Right lung (tissue), 2 donors: ENCODE measurements at regions not wholly inside any gene's neighbourhood (a gene's known extent, or its start where the extent isn't known, plus 50 kb on each side); places are given as distances from the start of the nearest gene placed in this dataset.

Experiments used
- DNase-seq, 2 donors: peaks; one replicate each; pipeline ENCODE4 v3.0.0-alpha.2; 2013

DNA sequence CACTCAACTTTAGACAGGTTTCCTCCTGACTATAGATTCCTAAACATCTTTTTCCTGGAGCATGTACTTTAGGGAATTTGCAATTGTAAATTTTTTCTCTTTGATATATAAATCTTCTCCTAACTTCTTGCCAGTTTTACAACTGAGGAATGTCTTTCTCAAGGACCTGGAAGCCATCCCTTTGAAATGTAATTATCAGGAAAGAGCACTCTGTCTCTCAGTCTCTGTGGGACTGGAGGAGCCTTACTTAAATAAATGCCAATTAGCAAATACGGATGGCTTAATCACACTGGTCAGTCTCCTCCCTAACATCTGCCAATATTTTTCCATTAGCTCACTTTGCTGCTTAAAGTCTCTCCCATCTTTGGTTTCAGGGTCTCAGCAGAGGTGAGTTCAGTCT is 344.3 kb upstream of the ARRDC3 start:
- no peak for DNase-seq

DNA sequence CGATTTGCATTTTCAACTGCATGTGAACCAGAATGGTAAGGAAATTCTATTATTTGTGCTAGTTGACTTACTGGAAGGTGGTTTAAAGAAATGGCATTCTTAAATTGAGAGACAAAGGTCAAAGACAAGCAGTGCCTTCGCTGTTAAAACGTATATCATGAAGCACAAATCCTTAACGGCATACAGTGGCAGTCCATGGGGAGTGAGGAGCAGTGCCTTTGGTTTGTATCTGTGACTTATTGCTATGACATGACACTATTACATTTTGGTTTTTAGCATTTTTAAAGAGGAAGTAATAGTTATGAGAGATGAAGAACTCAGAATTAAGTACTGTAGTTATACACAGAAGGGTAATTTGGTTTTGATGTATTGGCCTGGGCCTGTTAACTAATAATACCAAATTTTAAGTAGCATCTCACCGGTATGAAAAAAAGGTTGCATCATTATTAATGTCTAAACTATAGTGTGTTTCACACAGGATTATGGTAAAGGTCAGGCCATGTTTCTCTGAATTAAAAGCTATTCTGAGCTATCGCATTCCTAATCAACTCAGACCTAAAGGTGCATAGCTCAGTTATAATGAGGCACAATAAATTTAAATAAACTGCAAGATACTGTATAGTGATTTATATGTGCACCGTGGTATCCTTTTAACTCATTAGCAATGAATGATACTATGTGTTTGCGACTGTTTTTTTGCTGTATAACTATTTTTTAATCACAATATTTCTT is 339.8 kb upstream of the ARRDC3 start:
- no peak for DNase-seq

DNA sequence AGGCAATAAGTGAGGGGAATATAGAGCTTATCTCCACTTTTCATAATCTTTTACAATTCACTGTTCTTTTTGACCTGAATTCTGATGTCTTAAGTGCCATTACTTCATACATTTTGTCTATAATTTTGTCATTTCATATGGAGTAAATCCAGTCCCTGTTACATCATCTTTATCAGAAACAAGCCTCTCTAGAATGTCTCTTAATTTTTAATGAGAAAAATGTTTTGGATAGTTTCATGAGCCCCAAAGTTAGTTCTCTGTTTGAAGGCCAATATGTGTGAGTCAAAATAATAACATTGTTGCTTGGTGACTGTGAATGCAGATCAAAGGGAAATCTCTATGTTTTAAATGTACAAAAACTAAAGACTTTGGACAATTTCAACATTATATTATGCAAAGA is 329.6 kb upstream of the ARRDC3 start:
- DNase-seq, result peak in 1 of 2 donors; percentile 4

DNA sequence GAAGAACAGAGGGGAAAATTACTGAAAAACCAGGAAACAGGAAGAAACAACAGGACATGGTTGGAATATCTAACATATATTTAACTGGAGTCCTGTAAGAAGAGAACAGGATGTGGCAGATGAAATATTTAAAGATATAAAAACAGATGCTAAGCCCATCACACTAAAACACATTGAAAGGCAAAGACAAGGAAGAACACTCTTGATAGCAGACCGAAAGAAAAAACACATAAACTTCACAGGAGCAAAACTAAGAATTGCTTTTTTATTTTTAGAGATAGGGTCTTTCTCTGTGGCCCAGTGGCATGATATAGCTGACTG is 324.4 kb upstream of the ARRDC3 start:
- DNase-seq, result no peak

GRCh38 chr5:91706785-91707520 is 323.8 kb upstream of the ARRDC3 start:
- DNase-seq, result no peak

DNA sequence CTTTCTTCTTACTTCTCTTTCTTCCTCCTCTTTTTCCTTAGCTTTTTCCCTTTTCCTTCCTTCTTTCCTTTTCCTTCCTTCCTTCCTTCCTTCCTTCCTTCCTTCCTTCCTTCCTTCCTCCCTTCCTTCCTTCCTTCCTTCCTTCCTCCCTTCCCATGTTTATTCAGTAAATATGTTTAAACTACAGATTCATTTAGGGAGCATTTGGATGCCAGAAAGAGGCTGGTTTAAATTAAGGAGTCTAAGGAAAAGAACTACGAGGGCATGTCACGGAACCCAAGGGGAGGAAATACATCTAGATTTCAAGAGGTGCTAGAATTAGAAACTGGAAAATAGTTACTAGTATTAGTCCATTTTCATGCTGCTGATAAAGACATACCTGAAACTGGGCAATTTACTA is 320.0 kb upstream of the ARRDC3 start:
- no peak for DNase-seq

- DNase-seq, result no peak
Observed at GRCh38 chr5:91699429-91699828, 316.3 kb upstream of the ARRDC3 start.

- DNase-seq, result no peak
Observed at GRCh38 chr5:91691592-91691991, 308.5 kb upstream of the ARRDC3 start.

GRCh38 chr5:91690921-91691320 is 307.8 kb upstream of the ARRDC3 start:
- DNase-seq, result no peak

GRCh38 chr5:91687430-91687829 is 304.3 kb upstream of the ARRDC3 start:
- no peak for DNase-seq

DNA sequence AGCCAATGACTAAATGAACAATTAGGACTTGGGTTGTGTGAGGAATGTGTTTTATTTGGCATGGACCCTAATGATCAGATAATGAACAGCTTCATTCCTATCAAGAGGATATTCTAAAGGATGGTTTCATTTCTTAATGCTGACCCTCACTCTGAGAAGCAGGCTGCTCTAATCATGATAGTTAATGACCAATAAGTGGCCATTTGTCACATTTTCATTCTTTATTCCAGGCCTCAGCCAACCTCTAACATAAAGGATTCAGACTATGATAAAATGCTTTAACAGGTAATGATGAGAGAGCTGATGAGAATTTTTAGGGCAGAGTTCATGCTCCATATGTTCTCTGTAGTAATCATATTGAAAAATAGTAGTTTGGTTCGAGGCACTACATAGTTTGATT is 301.5 kb upstream of the ARRDC3 start:
- DNase-seq, result no peak

GRCh38 chr5:91670563-91670962 is 287.4 kb upstream of the ARRDC3 start:
- no peak for DNase-seq

GRCh38 chr5:91670122-91670521 is 287.0 kb upstream of the ARRDC3 start:
- no peak for DNase-seq

GRCh38 chr5:91668261-91668660 is 285.1 kb upstream of the ARRDC3 start:
- no peak for DNase-seq

DNA sequence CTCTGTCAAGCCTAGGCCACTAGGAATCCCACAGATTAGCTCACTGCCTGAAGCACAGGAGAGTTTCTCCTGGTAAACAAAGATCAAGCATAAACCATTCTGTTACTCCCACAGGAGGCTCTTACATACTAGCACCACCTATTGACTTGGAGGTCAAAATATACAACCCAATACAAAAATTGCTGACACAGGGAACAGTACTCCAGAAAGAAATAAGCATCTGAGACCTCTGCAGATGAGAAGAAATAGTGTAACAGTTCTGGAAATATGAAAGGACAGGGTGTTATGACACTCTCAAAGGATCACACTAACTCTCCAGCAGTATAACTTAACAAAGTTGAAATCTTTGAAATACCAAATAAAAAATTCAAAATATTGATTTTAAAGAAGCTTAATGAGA is 269.6 kb upstream of the ARRDC3 start:
- DNase-seq, result no peak

DNA sequence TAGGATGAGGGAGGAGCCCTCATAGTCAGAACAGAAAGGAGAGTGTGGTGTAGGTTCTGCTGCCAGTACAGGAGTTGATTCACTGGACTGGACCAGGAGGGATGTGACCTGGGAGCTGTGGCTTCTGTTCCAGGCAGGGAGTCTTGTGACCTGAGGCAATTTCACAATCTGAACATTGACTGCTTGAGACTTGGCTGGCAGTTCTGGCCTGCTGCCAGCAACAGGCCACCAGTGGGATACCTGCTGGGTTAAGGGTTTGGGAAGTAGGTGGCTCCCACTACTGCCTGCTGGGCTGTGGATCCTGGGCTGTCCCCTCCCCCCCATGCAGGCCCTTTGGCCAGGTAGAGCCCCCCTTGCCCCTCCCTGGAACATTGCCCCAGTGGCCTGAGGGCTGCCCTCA is 268.6 kb upstream of the ARRDC3 start:
- DNase-seq, result no peak

- no peak for DNase-seq
Observed at GRCh38 chr5:91645347-91645746, 262.2 kb upstream of the ARRDC3 start.

DNA sequence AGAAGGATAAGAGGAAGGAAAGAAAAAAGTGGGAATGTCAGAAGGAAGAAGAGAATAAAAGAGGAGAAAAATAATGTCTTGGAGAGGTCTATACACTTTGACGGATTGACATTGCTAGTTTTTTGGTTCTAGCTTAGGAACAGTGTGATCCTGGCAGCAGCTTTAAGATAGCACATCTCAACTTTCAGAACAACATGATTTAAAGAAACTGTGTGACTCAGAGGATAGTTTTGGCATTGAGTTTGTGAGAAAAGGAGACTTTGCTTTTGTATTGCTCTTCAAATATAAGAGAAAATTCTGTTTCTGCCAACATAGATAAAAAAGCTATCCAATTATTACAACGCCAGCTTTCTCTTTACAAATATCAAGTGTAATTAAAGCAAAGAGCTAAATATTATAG is 260.7 kb upstream of the ARRDC3 start:
- peak; percentile 38 to 42 for DNase-seq

- DNase-seq, result no peak
Observed at GRCh38 chr5:91642581-91642980, 259.5 kb upstream of the ARRDC3 start.

DNA sequence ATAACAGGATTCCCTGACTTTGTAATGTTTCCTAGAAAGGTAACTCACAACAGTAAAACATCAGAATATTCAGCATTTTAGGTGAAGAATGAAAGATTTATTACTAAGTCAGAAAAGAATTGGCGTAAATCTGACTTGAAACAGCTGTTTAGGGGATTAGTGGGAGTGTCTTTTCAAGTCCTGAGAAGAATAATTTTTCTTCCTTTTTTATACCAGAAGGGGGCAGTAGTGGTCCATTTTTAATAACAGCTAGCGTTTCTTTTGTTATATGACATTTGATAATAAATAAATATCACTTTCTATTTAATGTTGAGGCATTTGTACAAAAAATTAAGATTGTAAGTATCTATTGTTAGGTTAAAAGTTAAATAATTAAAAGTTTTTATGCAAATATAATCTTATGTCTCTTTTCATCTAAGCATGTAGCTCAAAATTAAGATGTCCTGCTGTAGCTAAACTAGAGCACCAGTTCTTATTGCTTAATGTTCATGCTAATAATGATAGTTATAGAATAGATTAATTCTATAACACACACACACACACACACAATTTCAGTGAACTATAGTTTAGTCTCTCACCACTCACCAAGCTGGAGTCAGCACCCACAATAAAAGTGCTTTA is 258.7 kb upstream of the ARRDC3 start:
- peak; percentile 38 to 42 for DNase-seq

DNA sequence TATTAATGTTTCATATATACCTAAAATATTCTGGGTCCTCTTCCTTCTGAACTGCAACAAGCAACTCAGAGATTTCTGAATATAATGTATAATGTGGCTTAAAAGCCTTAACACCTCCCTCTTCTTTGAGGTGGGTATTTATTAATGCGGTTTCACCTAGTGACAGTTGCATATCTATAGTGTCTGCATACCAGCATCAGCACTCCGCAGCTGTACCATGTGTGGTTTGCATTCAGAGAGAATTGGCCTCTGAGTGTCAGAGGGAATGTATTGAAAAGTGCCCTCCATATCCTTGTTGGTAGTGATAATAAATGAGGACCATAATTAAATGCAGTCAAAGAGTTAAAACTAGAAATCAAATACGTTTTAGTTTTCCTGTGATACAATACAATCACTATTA is 256.6 kb upstream of the ARRDC3 start:
- DNase-seq, result no peak

DNA sequence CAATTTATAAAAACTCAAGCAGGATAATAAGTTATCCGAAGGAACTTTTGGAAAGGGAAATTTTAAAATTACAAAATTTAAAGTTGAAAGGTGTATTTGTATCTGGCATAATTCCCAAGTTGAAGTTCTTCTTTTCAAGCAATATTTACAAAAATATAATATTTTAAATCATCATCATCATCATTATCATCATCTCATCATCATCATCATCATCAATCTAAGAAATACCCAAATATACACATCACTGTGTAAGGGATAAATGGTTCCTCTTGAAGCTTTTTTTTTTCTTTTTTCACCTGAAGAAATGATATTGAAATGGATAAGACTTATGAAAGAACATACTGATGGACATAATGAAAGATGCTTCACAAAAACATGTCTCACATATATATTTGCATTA is 254.9 kb upstream of the ARRDC3 start:
- DNase-seq, result no peak

- DNase-seq, result no peak
Observed at GRCh38 chr5:91635950-91636734, 253.0 kb upstream of the ARRDC3 start.
